ENCODE measurements at regions not wholly inside any gene's neighbourhood (a gene's known extent, or its start where the extent isn't known, plus 50 kb on each side); places are given as distances from the start of the nearest gene placed in this dataset.

DNA sequence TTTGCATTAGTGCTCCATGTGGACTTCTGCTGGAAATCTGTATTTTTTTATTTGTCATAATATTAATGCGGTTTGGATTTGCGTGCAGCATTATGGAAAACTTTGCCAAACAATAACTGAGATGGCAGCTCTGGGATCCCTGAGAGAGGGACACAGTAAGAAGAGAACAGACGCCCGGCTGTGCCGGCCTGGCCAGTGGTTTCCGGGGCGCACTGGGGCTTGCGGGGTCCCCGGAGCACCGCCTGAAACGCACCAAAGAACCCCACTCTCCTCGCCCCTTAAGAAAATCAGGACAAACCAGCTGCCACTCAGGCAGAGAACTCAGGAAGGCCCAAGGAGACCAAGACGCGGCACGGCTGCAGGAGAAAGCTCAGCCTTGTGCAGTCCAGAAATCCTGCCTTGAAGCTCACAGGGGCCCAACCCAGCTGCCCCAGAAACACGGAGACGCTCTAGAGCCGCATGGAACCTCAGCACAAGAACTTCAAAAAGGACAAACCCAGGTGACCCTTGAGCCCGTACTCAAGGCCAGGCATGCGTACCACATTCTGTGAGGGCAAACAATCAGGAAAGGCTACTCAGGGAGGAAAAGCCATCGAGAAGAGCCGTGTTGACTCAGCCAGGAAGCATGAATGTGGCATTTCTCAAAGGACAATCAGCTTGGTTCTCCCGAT, 226.5 kb upstream of the CDYL start:
- no peak for DNase-seq

DNA sequence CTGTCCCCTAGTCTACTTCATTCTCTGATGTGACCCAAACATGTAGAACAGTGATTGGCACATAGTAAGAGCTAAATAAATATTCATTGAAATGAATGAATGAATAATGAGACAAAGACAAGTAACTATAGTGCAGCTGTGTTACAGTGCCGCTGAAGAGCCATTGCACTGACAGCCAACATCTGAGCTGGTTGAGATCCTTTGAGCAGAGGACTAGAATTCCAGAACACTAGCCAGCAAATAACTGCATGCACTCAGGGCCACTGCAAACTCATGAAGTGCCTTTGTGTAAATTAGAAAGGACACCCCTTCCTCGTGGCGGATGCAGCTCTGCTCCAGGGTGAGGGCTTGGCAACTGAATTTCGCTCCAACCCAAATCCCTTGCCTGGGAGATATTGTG, 230.3 kb upstream of the CDYL start:
- DNase-seq: no peak

DNA sequence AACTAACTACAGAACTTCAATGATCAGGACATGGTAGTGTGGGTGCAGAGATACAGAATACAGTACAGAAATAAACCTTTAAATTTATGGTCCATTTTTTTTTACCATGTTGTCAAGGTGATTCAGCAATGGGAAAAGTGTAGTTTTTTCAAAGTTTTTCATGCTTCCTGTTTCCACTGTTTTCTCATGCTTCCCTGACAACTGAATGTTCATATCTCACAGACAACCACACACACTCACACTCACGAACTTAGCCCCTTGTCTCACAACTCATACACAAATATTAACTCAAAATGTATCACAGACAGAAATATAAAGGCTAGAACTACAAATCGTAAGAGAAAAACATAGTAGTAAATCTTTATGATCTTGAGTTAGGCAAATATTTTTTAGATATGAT, 232.6 kb upstream of the CDYL start:
- DNase-seq: no peak

DNA sequence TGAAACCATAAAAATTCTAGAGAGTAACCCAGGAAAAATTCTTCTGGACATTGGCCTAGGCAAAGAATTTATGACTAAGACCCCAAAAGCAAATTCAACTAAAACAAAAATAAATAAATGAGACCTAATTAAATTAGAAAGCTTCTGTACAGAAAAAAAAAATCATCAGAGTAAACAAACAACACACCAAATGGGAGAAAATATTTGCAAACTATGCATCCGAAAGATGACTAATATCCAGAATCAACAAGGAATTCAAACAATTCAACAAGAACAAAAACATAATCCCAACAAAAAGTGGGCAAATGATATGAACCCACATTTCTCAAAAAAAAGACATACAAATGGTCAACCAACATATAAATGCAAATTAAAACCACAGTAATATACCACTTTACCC, 242.6 kb upstream of the CDYL start:
- no peak for DNase-seq

DNA sequence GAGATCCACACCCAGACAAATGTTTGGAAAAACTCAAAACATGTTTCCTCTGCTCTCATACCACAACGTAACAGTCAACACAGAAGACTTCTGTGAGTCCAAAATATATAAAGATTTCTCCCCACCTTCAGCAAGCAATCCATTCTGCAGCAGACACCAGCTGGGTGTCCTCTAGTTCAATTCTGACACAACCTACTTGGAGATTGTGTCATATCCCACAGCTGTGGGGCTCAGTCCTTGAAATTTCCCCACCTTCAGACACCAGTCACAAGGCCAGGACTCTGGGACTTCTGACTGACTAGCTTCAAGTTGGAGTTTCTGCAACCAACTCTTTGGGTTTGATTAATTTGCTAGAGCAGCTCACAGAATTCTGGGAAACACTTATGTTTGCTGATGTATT, 244.8 kb upstream of the CDYL start:
- DNase-seq: no peak

DNA sequence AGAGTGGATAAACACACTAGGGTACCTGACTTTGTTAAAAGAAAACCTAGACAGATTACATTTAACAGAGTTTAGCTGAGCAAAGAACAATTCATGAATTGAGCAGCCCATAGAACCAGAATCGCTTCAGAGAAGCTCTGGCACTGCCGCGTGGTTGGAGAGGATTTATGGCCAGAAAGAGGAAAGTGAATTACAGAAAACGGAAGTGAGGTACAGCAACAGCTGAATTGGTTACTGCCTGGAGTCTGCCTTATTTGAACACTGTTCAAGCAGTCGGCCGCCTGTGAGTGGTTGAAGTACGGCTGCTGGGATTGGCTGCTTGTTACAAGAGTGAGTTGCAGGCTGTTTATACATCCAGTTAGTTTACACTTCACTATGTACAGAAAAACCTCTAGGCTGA, 253.8 kb upstream of the CDYL start:
- no peak for DNase-seq

DNA sequence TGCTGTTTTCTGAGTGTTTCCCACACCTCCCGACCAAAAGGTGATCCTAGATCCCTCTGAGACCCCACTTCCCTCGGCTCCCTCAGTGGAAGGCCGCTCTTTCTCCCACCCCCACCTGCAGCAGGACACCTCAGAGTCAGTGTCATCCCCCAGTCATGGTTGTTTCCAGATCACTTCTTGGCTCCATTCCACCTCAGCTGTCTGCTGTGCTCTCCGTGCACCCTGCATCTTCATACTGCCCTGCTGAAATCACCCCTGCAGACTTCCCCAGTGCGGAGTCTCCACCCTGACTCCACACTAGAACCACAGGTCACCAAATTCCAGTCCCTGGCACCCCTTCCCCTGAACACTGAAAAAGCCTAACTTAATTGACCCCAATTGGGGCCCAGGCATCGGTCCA, 255.1 kb upstream of the CDYL start:
- DNase-seq: no peak

DNA sequence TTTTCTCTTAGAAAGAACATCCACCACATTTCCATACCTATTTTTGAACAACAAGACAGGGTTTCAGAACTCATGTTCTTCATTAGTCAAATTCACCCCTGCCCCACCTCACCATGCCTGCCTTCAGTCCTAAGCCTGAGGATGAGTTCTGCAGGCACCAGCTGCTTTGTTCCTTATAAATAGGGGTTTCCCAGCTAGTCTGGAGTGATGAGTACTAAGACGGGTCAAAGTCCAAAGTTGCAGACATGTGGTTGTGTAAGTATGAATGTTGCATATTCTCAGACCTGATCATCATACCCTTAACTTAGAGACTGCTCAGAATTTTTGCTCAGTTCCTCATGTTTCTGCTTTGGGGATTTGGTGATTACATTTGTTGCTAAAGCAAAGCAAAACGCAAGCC, 257.7 kb upstream of the CDYL start:
- no peak for DNase-seq

DNA sequence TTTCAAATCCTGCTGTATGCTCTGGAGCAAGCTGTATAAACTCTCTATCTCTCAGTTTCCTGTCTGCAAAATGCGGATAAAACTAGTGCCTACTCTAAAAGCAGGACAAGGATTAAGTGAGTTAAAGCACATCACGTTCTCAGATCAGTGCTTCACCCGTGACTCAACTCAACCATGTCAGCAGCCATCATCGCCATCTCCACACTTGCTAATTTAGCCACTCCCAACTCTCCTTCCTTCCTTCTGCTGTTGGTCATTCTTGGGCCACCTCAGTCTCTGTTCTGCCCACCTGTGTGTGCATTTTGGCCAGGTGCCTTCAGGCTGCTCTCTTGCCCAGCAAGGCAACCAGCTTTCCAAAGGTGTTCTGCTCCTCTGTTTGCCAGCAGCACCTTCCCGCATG, 260.0 kb upstream of the CDYL start:
- DNase-seq: no peak

DNA sequence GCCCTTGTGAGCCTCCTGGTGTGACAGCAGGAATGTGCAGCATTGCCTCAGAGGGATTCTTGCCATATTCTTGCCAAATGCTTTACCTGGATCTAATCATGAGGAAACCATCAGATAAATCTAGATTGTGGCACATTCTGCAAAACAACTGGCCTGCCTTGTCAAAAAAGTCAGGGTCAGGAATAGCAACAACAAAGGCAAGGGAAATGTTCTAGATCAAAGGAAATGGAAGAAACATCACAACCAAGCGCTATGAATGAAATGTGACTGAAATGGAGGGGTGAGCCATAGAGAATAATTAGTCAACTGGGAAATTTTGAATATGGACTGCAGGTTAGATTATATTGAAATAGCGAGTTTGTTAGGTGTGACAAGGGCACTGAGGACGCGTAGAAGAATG, 262.6 kb upstream of the CDYL start:
- no peak for DNase-seq

DNA sequence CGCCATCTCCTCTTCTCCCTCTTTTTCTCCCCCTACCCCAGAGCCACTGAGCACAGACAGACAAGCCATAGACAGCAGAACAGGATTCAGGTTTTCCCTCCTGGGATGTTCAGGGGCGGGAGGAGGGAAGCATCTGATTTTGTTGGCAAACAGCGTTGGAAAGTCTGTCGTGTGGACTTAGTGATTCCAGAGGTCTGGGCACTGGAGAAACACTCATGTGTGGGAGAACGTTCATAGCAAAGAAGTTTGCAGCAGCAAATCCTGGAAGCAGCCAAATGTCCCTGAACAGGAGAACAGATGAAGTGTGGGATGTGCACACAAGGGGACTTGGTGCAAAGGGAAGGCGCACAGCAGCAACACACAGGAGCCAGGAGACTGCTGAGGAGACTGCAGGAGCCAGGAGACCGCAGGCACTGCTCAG, 264.1 kb upstream of the CDYL start:
- no peak for DNase-seq

DNA sequence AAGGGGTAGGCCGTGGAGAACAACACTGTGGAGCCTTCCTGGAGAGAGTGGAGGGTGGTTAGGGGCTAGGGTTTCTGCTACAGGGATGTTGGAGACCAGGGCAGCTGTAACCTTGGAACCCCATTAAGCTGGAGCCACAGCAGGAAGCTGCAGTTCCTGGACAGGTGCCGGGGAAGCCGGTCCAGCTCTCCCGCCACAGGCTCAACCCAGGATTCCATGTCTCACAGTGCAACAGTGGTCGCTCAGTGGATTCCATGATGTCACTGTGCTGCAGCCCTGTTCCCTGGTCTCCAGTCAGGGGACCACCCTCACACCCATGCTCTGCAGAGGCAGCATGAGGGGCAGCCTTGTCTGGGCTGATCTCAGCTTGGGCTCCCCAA, 264.6 kb upstream of the CDYL start:
- DNase-seq: no peak

DNA sequence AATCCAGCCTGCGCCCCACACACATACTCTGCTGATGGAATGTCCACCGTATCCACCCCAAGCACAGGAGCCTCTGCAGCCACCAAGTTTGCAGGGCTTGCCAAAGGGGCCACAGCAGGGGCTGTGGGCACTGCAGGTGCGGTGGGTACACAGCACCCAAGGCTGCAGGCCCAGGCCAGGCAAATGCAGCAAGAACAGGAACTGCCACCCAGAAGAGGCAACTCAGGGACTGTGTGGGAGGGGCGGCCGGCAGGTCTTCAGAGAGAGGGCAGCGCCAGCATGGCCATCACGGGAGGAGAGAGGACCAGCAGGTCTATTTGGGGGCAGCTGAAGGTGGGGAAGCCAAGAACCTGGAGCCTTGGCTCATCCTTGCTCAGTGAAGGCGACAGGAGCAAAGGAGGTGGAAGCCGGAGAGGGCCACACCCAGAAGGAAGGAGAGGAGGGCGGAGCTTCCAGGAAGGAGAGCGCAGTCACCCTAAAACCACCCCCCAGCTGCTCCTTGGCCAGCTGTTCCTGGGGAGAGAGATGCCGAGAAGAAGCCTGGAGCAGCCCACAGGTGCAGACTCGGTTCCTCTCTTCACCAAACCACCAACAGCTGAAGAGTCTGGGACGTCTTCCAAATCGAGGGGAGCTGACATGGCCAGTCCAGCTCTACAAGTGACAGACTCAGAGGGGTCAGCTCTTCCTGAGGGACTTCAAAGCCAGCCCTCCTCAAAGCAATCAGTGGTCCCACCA, 265.1 kb upstream of the CDYL start:
- no peak for DNase-seq

DNA sequence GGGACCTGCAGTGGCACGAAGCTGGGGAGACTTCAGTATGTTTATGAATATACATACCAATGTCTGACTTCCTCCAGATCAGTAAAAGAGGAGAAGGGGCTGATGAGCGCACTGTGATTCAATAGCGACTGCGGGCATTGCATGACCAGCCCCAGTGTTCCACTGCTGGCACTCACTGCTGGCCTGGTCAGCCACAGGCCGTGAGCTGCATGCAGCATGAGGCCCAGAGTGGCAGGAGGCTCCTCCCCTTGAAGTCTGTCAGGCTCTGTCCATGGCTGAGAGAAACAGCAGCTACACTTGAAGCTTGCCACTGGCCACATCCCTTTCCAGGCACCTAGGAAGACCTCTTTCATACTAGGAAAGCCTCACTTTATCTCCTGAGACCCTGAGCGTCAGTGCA, 265.9 kb upstream of the CDYL start:
- DNase-seq: no peak

DNA sequence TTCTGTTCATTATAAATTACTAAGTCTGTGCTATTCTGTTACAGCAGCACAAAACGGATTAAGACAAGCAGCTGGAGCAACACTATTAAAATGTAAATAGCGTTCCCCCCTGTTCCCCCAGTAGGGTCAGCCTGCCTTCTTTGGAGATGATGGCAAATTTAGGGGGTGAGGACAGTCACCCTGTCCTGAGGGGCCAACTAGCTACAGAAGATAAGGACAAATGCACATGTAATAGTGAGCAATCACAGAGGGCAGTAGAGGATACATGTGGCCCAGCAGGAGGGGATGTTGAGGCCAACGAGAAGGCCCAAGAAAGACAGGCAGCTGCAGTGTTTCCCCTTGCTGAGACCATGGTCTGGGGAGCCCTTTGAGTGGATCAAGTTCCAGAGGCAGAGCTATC, 266.7 kb upstream of the CDYL start:
- DNase-seq: no peak

DNA sequence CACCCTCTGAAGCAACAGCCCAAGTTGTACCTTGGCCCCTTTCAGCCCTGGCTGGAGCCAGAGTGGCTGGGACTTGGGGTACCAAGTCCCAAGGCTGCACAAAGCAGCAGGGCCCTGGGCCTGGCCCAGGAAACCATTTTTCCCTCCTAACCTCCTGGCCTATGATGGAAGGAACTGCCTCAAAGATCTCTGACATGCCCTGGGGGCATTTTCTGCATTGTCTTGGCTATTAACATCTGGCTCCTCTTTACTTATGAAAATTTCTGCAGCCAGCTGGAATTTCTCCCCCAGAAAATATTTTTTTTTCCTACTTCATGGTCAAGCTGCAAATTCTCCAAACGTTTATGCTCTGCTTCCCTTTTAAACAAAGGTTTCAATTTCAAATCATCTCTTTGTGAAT, 269.4 kb upstream of the CDYL start:
- DNase-seq: no peak

DNA sequence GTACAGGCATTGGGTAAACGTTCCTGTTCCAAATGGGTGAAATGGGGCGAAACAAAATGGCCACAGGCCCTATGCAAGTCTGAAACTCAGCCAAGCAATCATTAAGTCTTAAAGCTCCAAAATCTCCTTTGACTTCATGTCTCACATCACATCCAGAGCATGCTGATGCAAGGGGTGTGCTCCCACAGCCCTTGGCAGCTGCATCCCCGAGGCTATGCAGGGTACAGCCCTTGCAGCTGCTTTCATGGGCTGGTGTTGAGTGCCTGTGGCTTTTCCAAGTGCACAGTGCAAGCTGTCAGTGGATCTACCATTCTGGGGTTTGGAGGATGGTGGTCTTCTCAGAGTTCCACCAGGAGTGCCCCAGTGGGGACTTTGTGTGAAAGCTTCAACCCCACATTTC, 270.0 kb upstream of the CDYL start:
- no peak for DNase-seq

DNA sequence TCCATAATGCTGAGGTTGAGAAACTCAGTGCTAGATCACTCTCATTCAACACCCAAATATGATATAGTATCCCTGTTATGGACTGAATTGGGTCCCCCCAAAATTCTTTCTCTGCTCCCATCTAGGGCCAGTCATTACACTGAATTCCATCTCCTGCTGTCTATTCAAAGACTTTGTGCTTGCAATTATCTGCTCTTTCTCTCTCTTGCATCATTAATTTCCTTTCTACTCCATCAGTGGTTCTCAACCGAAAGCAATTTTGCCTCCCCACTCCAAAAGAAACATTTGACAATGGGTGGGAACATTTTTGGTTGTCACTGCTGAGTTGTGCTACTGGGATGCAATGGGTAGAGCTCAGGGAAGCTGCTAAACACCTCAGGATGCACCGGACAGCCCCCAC, 271.5 kb upstream of the CDYL start:
- DNase-seq: no peak

DNA sequence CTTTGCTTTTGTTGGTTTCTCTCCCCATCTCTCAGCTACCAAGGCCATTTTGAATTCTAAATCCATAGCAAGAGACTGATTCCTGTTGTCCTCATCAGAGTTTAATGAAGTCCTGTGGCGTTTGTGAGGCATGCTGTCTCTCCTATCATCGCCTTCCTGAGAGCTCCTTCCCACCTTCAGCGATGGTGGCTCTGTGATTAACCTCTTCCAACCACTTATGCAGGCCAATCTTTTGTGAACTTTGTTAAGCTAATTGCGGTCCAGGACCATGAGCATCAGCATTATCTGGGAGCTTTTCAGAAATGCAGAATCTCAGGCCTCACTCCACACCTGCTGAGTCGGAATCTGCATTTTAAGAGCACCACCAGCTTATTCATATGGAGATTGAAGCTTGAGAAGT, 272.5 kb upstream of the CDYL start:
- DNase-seq: no peak

DNA sequence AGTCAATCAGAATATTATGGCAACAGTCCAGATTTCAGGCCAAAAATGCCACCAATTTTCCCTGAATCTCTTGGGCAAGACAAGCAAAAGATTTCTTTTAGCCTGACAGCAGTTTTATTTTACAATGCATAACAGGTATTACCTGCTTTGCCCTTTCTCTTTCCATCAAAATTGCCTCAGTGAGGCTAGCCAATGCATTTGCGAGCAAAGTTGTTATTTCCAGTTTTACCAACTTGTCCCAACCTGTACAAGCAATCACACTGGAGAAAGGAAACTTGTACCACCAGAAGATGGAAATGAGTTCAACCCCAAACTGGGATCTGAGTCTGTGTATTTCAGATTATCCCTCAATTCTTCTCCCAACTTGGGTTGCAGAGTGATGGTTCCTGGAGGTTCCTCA, 279.9 kb upstream of the CDYL start:
- DNase-seq: no peak

DNA sequence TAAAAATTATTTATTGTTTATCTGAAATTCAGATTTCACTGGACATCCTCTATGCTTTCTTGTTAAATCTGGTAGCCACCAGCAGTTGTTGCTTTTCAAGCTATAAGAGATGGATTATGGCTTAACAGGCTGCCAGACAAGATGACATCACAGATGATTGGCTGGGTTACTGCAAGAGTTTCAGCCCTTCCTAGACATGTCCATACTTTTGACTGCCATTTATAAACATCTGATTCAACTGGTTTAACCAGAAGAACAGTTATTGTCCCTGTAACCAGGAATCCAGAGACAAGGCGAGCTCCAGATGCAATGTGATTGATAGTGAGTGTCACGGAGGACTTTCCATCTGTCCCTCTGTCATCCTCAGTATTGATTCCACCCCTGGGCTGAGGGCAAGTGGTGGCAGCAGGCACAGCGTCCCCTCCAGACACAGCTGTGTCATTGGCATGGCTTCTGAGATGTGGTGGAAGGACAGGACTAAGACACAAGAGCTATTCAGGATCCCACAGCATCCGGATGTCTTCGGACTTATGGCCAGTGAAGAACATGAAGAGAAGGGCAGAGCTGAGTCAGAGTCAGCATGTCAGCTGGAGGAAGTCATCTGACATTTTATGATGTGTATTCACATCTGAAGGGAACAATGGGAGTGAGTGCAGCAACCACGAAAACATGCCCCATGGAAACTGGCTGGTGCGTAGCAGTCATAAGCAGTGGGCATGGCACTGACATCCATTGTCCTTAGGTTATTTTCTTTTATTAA, 284.5 kb upstream of the CDYL start:
- DNase-seq: no peak

DNA sequence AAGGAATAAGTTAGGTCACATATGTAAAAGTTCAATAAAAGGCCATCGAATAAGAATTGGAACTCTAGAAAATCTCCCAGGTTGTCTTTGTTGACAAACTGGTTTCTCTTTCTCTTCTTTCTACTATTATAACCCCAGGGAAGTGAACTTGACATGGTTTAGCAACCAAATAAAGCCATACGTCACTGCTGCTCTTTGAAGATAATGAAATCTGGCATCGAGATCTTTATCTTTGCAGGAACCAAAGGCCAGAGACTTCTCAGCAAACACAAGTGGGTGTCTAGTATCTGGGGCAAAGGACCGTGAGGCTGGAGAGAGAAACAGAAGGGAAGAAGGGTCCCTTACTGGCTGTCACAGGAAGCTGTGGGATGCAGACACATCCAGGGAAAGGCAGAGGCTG, 286.7 kb upstream of the CDYL start:
- no peak for DNase-seq

DNA sequence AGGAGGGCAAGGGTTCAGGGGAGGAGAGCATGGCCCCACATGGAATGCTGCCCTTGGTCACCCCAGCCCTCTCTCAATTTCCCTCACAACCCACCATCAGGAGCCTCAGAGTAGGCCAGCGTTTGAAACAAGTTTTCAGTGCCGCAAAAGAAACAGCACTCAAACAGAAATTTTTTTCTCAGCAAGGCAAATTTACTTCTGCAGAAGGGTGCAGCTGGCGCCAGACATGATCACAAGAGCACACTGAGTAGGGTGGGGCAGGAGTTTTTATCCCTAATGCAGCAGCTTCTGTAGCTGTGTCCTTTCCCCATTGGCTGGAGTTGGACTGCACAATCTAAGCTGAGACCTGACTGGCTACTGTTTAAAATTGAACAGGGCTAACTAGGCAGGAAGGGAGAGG, 287.8 kb upstream of the CDYL start:
- DNase-seq: no peak

DNA sequence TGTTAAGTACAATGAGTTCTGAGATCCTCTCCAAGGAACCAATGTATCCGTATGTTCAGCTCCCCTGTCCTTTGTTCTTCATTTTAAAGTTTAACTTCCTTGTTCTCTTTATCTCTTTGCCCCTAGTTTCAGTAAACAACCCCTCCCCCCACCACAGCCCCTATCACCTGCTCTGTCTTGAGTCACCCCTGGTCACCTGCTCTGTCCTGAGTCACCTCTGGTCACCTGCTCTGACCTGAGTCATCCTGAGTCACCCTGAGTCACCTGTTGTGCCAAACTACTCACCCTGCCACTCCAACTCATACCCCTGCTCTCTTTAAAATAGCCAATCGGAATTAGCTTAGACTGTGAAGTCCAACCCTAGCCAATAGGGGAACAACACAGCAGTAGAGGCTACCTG, 288.7 kb upstream of the CDYL start:
- no peak for DNase-seq
